ENCODE measurements at regions not wholly inside any gene's neighbourhood (a gene's known extent, or its start where the extent isn't known, plus 50 kb on each side); places are given as distances from the start of the nearest gene placed in this dataset.
"Not testable (repeated sequence)": the region's sequence is repeated elsewhere in the genome, so short reads cannot be mapped to it uniquely, and the experiment has no call there.

DNA sequence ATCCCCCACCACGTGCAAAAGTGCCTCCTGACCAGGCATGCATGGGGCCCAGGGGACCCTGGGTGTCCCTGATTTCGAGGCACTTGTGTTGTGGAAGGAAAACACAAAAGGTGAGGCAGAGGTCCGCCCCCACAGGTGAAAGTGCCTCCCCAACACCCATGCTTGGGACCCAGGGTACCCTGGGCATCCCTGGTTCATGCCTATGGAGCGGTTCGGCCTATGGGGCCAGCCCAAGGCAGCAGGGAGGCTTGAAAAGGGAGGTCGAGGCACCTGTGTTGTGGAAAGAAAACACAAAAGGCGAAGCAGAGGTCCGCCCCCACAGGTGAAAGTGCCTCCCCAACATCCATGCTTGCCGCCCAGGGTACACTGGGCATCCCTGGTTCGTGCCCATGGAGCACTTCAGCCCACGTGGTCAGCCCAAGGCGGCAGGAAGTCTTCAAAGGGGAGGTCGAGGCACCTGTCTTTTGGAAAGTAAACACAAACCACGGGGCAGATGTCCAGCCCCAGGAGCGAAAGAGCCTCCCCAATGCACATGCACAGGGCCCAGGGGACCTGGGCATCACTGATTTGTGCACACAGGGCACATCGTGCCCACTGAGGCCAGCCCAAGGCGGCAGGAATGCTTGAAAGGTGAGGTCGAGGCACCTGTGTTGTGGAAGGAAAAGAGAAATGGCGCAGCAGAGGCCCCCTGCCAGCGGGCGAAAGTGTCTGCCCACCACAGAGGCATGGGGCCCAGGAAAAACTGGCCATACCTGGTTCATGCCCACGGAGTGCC, 375.5 kb downstream of the ALG10 start:
- no peak for DNase-seq

- no peak for DNase-seq
These were observed 376.0 kb downstream of the ALG10 start for GRCh38 chr12:34398366-34398705.

- no peak for DNase-seq
These were observed 376.7 kb downstream of the ALG10 start for GRCh38 chr12:34398706-34399630.

- no peak for DNase-seq
These were observed 377.5 kb downstream of the ALG10 start for GRCh38 chr12:34399631-34400410.

- DNase-seq, result no peak
These were observed 378.1 kb downstream of the ALG10 start for GRCh38 chr12:34400411-34400881.

DNA sequence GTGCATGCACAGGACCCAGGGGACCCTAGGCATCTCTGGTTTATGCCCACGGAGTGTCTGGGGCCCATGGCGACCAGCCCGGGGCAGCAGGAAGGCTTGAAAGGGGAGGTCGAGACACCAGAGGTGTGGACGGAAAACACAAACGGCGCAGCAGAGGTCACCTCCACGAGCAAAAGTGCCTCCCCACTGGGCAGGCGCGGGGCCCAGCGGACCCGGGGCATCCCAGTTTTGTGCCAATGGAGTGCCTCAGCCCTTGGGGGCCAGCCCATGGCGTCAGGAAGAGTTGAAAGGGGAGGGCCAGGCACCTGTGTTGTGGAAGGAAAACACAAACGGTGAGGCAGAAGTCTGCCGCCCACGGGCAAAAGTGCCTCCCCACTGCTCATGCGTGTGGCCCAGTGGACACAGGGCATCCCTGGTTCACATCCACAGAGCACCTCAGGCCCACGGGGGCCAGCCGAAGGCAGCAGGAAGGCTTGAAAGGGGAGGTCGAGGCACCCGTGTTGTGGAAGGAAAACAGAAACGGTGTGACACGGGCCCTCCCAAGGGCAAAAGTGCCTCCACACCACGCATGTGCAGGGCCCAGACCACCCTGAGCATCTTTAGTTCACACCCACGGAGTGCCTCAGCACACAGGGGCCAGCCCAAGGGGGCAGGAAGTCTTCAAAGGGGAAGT, 378.8 kb downstream of the ALG10 start:
- DNase-seq, result no peak

GRCh38 chr12:34401659-34402227, 379.4 kb downstream of the ALG10 start:
- DNase-seq, result no peak

DNA sequence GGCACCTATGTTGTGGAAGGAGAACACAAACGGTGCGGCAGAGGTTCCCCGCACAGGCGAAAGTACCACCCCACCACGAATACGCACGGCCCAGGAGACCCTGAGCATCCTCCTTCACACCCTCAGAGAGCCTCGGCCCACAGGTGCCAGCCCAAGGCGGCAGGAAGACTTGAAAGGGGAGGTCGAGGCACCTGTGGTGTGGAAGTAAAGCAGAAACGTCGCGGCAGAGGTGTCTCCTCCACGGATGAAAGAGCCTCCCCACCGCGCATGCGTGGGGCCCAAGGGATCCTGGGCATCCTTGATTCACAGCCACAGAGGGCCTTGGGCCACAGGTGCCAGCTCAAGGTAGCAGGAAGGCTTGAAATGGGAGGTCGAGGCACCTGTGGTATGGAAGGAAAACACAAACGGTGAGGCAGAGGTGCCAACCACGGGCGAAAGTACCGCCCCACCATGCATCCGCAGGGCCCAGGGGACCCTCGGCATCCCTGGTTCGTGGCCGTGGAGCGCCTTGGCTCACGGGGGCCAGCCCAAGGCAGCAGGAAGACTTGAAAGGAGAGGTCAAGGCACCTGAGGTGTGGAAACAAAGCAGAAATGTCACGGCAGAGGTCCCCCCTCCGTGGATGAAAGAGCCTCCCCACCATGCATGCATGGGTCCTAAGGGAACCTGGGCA, 380.1 kb downstream of the ALG10 start:
- no peak for DNase-seq

DNA sequence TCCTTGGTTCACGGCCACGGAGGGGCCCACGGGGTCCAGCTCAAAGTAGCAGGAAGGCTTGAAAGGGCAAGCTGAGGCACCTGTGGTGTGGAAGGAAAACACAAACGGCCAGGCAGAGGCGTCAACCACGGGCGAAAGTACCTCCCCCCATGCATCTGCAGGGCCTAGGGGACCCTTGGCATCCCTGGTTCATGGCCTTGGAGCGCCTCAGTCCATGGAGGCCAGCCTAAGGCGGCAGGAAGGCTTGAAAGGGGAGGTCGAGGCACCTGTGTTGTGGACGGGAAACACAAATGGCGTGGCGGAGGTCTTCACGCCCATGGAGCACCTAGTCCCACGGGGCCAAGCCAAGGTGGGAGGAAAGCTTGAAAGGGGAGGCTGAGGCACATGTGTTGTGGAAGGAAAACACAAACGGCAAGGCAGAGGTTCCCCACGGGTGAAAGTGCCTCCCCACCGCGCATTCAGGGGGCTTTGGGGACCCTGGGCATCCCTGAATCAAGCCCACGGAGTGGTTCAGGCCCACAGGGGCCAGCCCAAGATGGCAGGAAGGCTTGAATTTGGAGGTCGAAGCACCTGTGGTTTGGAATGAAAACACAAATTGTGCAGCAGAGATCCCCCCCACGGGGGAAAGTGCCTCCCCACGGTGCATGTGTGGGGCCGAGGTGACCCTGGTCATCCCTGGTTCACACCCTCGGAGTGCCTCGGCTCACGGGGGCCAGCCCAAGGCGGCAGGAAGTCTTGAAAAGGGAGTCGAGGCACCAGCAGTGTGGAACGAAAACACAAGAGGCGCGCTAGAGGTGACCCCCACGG, 380.8 kb downstream of the ALG10 start:
- no peak for DNase-seq

DNA sequence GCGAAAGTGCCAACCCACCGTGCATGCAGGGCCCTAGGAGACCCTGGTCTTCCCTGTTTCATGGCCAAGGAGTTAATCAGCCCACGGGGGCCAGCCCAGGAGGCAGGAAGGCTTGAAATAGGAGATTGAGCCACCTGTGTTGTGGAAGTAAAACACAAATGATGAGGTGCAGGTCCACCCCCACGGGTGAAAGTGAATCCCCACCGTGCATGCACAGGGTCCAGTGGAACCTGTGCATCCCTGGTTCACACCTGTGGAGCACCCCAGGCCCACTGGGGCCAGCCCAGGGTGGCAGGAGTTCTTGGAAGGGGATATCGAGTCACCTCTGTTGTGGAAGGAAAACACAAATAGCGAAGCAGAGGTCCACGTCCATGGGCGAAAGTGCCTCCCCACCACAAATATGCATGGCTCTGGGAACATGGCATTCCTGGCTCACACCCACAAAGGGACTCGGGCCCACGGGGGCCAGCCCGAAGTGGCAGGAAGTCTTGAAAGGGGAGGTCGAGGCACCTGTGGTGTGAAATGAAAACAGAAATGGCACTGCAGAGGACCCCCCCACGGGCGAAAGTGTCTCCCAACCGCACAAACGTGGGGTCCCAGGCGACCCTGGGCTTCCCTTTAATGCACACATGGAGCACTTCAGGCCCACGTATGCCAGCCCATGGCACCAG, 381.5 kb downstream of the ALG10 start:
- no peak for DNase-seq

DNA sequence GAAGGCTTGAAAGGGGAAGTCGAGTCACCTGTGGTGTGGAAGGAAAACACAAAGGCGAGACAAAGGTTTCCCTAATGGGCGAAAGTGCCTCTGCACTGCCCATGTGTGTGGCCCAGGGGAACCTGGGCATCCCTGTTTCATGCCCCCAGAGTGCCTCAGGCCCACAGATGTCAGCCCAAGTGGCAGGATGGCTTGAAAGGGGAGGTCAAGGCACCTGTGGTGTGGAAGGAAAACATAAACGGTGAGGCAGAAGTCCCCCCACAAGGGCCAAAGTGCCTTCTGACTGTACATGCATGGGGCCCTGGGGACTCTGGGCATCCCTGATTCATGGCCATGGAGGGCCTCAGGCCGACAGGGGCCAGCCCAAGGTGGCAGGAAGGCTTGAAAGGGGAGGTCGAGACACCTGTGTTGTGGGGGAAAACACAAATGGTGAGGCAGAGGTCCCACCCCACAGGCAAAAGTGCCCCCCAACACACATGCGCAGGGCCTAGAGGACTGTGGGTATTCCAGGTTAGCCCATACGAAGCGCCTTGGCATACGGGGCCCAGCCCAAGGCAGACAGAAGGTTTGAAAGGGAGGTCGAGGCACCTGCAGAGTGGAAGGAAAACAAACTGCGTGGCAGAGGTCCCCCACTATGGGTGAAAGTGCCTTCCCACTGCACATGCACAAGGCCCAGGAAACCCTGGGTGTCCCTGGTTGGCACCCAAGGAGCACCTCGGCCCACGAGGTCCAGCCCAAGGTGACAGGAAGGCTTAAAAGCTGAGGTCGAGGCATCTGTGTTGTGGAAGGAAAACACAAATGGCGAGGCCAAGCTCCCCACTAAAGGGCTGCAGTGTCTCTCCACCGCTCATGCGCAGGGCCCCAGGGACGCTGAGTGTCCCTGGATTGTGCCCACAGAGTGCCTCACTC, 382.3 kb downstream of the ALG10 start:
- DNase-seq, result no peak

DNA sequence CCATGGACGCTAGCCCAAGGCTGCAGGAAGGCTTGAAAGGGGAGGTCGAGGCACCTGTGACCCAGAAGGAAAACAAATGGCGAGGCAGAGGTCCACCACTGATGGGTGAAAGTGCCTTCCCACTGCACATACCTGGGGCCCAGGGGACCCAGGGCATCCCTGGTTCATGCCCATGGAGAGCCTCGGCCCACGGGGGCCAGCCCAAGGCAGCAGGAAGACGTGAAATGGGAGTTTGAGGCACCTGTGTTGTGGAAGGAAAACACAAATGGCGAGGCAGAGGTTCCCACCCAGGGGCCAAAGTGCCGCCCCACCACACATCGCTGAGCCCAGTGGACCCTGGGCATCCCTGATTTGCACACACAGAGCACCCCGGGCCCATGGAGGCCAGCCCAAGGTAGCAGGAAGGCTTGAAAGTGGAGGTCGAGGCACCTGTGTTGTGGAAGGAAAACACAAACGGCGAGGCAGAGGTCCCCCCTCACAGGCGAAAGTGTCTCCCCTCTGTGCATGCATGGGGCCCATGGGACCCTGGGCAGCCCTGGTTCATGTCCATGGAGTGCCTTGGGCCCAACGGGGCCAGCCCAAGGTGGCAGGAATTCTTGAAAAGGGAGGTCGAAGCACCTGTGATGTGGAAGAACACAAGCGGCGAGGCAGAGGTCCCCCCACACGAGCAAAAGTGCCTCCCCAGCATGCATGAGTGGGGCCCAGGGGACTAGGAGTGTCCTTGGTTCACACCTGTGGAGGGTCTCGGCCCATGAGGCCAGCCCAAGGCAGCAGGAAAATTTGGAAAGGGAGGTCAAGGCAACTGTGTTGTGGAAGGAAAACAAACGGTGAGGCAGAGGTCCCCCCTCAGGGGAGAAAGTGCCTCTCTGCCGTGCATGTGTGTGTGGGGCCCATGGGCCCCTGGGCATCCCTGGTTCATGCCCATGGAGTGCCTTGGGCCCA, 383.3 kb downstream of the ALG10 start:
- DNase-seq, result no peak

GRCh38 chr12:34406228-34406995, 384.1 kb downstream of the ALG10 start:
- DNase-seq, result no peak

DNA sequence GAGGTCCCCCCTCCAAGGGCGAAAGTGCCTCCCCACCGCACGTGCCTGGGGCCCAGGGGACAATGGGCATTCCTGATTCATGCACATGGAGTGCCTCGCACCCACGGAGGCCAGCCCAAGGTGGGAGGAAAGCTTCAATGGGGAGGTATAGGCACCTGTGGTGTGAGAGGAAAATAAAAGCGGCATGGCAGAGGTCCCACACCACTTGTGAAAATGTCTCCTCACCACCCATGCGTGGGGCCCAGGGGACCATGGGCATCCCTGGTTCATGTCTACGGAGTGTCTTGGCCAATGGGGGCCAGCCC, 384.7 kb downstream of the ALG10 start:
- DNase-seq, result no peak

GRCh38 chr12:34407813-34408212, 385.5 kb downstream of the ALG10 start:
- no peak for DNase-seq

GRCh38 chr12:34431509-34431908, 409.2 kb downstream of the ALG10 start:
- DNase-seq, result not testable (repeated sequence)
